ENCODE measurements at regions not wholly inside any gene's neighbourhood (a gene's known extent, or its start where the extent isn't known, plus 50 kb on each side); places are given as distances from the start of the nearest gene placed in this dataset.
A peak's percentile ranks its signal among the peaks of the same experiment; 100 is the strongest.

GRCh38 chr1:95742591-95743089 lies 508.6 kb downstream of the RWDD3 start:
- no peaks in the 10 kb centered on the region for H3K9me3 ChIP-seq
- H3K36me3 ChIP-seq = no peaks in the 10 kb centered on the region
- H3K27me3 ChIP-seq = no peaks in the 10 kb centered on the region
- no peak overlapping the region for H3K4me3 ChIP-seq (ENCODE audit: low read depth, low read length)
- DNase-seq = peak; percentile 39
- no peaks in the 10 kb centered on the region; the same call in 1 of the 2 replicates for H3K4me1 ChIP-seq
- no peak for TF ChIP-seq CTCF (IDR thresholded peaks at IDR 0.05; ENCODE audit: low read depth, low read length)

GRCh38 chr1:95744731-95745130 lies 510.7 kb downstream of the RWDD3 start:
- Histone ChIP-seq H3K4me3 (ENCODE audit: low read depth, low read length) (no peak overlapping the region), H3K4me1 (no peaks in the 10 kb centered on the region; the same call in 1 of the 2 replicates), H3K27me3 (no peaks in the 10 kb centered on the region), H3K9me3 (no peaks in the 10 kb centered on the region), H3K36me3 (no peaks in the 10 kb centered on the region)
- no peak for TF ChIP-seq CTCF (IDR thresholded peaks at IDR 0.05; ENCODE audit: low read depth, low read length)
- no peak for DNase-seq

- no peak for TF ChIP-seq CTCF (IDR thresholded peaks at IDR 0.05; ENCODE audit: low read depth, low read length)
- no peaks in the 10 kb centered on the region for H3K9me3 ChIP-seq
- no peaks in the 10 kb centered on the region for H3K36me3 ChIP-seq
- peak; percentile 12 for DNase-seq
- no peaks in the 10 kb centered on the region for H3K4me1 ChIP-seq
- H3K27me3 ChIP-seq = no peaks in the 10 kb centered on the region
- H3K4me3 ChIP-seq (ENCODE audit: low read depth, low read length) = no peak overlapping the region
Observed at GRCh38 chr1:95752515-95753381, 518.7 kb downstream of the RWDD3 start.

GRCh38 chr1:95753382-95754016 lies 519.5 kb downstream of the RWDD3 start:
- DNase-seq = no peak
- no peak overlapping the region for H3K4me3 ChIP-seq (ENCODE audit: low read depth, low read length)
- no peak for TF ChIP-seq CTCF (IDR thresholded peaks at IDR 0.05; ENCODE audit: low read depth, low read length)
- no peaks in the 10 kb centered on the region for H3K4me1 ChIP-seq
- no peaks in the 10 kb centered on the region for H3K36me3 ChIP-seq
- no peaks in the 10 kb centered on the region for H3K27me3 ChIP-seq
- no peaks in the 10 kb centered on the region for H3K9me3 ChIP-seq

- no peak for TF ChIP-seq CTCF (IDR thresholded peaks at IDR 0.05; ENCODE audit: low read depth, low read length)
- no peak for DNase-seq
- no peaks in the 10 kb centered on the region for H3K27me3 ChIP-seq
- no peaks in the 10 kb centered on the region for H3K9me3 ChIP-seq
- no peak overlapping the region for H3K4me3 ChIP-seq (ENCODE audit: low read depth, low read length)
- H3K36me3 ChIP-seq = no peaks in the 10 kb centered on the region
- no peaks in the 10 kb centered on the region for H3K4me1 ChIP-seq
Observed at GRCh38 chr1:95754412-95754811, 520.4 kb downstream of the RWDD3 start.

GRCh38 chr1:95766036-95766435 lies 532.0 kb downstream of the RWDD3 start:
- no peaks in the 10 kb centered on the region for H3K4me1 ChIP-seq
- no peaks in the 10 kb centered on the region for H3K27me3 ChIP-seq
- no peak for TF ChIP-seq CTCF (IDR thresholded peaks at IDR 0.05; ENCODE audit: low read depth, low read length)
- no peak for DNase-seq
- no peaks in the 10 kb centered on the region for H3K9me3 ChIP-seq
- H3K4me3 ChIP-seq (ENCODE audit: low read depth, low read length) = no peak overlapping the region
- H3K36me3 ChIP-seq = no peaks in the 10 kb centered on the region
